GM18499 (cell line): ENCODE measurements at regions not wholly inside any gene's neighbourhood (a gene's known extent, or its start where the extent isn't known, plus 50 kb on each side); places are given as distances from the start of the nearest gene placed in this dataset.

Experiments used
- ATAC-seq: cut with Tn5 transposase; IDR thresholded peaks from one replicate; pipeline ENCODE4 v1.9.1; 2021; ENCODE audit warnings: moderate number of reproducible peaks; ENCODE audit not compliant: insufficient read depth, unreplicated experiment

- no peak for ATAC-seq
Observed at GRCh38 chr10:52865213-52865612, 92.6 kb upstream of the MBL2 start.

GRCh38 chr10:52864201-52865106 is 91.9 kb upstream of the MBL2 start:
- ATAC-seq: no peak

- ATAC-seq: no peak
Observed at GRCh38 chr10:52858722-52859121, 86.1 kb upstream of the MBL2 start.

- ATAC-seq: no peak
Observed at GRCh38 chr10:52855546-52856325, 83.2 kb upstream of the MBL2 start.

GRCh38 chr10:52853704-52854103 is 81.1 kb upstream of the MBL2 start:
- peak; percentile 76 for ATAC-seq

- ATAC-seq: no peak
Observed at GRCh38 chr10:52836816-52837215, 64.2 kb upstream of the MBL2 start.
